ENCODE measurements at regions not wholly inside any gene's neighbourhood (a gene's known extent, or its start where the extent isn't known, plus 50 kb on each side); places are given as distances from the start of the nearest gene placed in this dataset.

DNA sequence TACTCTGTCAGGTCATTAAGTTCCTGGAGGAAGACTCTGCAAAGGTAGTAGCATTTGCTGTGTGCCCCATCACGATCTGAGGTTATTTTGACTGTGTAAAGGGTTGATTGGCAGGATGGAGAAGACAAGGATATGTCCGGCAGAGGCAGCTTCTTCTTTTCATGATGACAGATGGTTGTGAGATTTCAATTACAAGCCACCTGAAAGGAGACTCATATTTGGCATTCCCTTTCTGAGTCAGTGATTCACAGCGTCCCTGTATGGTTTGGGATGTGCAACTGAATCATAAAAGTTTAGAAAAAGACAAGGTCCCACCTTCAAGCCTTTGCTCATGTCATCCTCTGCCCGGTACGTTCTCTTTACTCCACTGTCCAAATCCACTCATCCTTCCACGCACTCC lies 113.4 kb downstream of the MTNR1B start:
- TF ChIP-seq ZNF384 (IDR thresholded peaks at IDR 0.05), result no peak
- TF ChIP-seq FOXK2 (IDR thresholded peaks at IDR 0.05), result no peak
- no peak for TF ChIP-seq L3MBTL2 (conservative IDR thresholded peaks at IDR 0.05)
- no peak for TF ChIP-seq ELF4 (IDR thresholded peaks at IDR 0.05)
- TF ChIP-seq TARDBP (IDR thresholded peaks at IDR 0.05), result no peak
- no peak for TF ChIP-seq FOXM1 (IDR thresholded peaks at IDR 0.05; ENCODE audit: borderline replicate concordance)
- no peak for TF ChIP-seq SP1 (IDR thresholded peaks at IDR 0.05)
- TF ChIP-seq CTBP1 (IDR thresholded peaks at IDR 0.05; ENCODE audit: borderline replicate concordance), result no peak
- TF ChIP-seq SUZ12 (IDR thresholded peaks at IDR 0.05), result no peak
- no peak for TF ChIP-seq BHLHE40 (IDR thresholded peaks at IDR 0.05; ENCODE audit: borderline replicate concordance)
- no peak for TF ChIP-seq FOXA1 (IDR thresholded peaks at IDR 0.05)

All from HEK293T (cell line).